Ramos (cell line): ENCODE measurements at regions not wholly inside any gene's neighbourhood (a gene's known extent, or its start where the extent isn't known, plus 50 kb on each side); places are given as distances from the start of the nearest gene placed in this dataset.

Experiments
- in situ Hi-C: fragments of 300-500 bp; cut with MboI; formaldehyde crosslinking; loops from one replicate; pipeline ENCODE4 v1.14.3; 2022; ENCODE audit warnings: low sequenced_read_pairs; ENCODE audit not compliant: unreplicated experiment

DNA sequence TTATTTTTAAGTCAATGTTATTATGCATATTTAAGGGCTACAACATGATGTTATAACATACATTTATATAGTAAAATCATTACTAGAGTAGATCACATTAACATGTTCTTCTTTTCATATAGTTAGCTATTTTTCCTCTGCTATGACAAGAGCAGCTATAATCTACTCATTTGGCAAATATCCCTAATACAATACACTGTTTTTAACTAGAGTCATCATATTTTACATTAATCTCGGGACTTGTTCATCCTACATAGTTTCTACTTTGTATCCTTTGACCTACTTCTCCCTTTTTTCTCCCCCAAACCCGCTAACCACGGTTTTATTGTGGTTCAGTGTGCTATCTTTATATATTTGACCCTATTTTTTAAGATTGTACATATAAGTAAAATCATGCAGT is 249.0 kb downstream of the EPM2A start:
- in situ Hi-C loops = no loop called here

DNA sequence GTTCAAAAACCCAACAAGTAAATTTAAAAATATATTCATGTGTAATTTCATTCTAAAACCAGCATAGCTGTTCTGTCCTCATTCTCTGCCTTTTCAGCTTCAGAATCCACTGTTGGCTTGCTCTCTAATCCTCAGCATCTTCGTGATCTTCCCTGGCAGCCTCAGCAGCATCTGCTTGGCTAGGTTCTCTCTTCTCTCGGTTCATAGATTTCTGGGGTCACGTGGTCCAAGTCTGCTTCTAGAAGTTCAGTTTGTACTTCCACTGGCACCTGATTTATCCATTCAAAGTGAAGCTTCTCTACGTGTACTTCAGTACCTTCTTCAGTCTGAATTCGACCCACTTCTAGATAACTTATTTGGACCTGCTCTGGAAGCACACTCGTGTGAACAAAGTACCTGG is 245.7 kb downstream of the EPM2A start:
- in situ Hi-C loops = no loop called here

GRCh38 chr6:145490068-145490467 is 245.3 kb downstream of the EPM2A start:
- in situ Hi-C loops = no loop called here

DNA sequence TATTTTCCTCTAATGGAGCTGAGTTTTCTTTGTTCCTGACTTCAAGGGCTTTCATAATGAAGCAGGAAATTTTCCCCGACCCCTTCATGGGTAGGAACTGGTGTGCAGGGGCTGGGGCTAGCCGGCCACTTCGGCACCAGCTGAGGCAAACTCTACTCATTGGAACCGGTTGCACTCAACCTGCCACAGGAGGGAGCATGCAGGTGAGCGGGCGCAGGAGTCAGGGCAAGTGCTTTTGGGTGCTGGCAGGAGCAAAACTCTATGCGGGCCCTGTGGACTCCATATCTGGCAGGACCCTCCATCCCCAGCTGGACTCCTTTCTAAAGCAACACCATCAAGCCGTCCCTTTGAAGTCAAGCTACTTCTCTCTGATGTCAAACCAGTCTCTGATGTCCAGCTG is 244.2 kb downstream of the EPM2A start:
- in situ Hi-C loops = no loop called here

- in situ Hi-C loops = no loop called here
These were observed 238.3 kb downstream of the EPM2A start for GRCh38 chr6:145497006-145497405.

- in situ Hi-C loops = no loop called here
These were observed 236.9 kb downstream of the EPM2A start for GRCh38 chr6:145498425-145498824.

GRCh38 chr6:145502416-145502815 is 232.9 kb downstream of the EPM2A start:
- in situ Hi-C loops = no loop called here

DNA sequence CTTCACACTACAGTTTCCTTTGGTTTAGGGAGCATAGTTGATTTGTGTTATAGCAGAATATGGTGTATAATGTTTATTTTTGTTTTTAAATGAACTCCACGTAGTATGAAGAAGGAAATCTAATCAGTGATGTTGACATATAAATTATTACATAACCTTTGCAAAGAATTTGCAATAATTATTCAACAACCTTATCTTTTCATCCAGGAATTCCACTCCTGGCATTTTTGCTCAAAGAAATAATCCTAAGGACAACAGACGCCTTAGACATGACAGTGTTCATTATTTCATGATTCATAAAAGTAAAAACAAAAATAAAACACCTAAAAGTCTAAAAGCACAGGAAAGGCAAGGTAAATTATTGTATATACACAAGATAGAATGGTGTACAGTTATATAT is 229.2 kb downstream of the EPM2A start:
- in situ Hi-C loops = no loop called here

GRCh38 chr6:145506565-145506964 is 228.8 kb downstream of the EPM2A start:
- in situ Hi-C loops = no loop called here

DNA sequence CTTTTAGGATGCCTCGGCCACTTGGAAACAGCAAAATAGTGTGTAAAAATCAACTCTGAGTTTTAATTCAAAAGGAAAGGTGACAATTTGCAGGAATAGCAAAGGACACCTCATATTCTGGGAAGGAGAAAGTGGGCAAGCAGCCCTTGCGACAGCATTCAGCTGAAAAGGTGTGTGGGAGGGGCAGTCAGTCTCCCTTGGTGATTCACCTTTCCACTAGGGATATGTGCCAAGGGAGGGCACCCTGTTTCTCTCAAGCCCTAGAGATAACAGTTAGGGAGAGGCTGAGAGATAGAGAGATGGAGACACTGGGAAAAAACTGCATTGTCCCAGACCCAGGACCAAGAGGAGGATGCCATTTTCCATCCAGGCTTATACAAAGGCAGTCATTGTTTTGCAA is 228.1 kb downstream of the EPM2A start:
- in situ Hi-C loops = no loop called here

DNA sequence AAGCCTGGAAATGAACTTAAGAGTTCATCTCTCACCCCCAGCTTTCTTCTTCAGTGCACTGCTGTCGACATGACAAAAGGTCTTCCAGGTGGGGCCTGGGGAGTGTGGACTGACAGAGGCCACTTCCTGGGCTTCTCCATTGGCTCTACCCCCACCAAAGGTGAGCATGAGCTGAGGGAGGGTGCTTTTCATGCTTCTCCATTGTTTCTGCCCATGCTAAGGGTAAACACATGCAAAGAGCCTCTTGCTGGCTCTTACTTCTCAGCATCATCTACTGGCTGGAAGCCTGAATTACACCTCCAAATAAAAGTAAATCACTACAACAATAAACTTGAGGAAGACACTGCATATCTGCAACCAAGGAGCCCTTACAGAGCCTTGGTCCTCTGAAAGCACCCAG is 227.2 kb downstream of the EPM2A start:
- in situ Hi-C loops = no loop called here

GRCh38 chr6:145517492-145517891 is 217.8 kb downstream of the EPM2A start:
- in situ Hi-C loops = no loop called here

- in situ Hi-C loops = no loop called here
These were observed 210.3 kb downstream of the EPM2A start for GRCh38 chr6:145525038-145525437.

DNA sequence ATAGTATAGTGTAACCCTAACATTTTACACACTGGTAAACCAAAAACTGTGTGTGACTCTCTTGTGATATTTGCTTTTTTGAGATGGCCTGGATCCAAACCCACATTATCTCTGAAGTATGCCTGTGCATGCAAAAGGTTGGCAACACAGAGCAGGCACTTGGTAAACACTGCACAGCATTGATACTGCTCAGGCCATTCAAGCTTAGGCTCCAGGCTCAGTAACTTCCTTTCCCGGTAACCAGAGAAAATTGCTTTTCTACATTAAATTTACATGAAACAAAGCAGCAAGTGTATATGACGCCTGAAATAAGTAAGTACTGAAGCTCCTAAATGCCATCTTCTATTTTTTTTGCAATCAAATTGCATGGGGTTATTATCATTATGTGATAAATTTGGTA is 205.7 kb downstream of the EPM2A start:
- in situ Hi-C loops = no loop called here

- in situ Hi-C loops = no loop called here
These were observed 204.9 kb downstream of the EPM2A start for GRCh38 chr6:145530454-145530853.

GRCh38 chr6:145531032-145531431 is 204.3 kb downstream of the EPM2A start:
- in situ Hi-C loops = no loop called here

DNA sequence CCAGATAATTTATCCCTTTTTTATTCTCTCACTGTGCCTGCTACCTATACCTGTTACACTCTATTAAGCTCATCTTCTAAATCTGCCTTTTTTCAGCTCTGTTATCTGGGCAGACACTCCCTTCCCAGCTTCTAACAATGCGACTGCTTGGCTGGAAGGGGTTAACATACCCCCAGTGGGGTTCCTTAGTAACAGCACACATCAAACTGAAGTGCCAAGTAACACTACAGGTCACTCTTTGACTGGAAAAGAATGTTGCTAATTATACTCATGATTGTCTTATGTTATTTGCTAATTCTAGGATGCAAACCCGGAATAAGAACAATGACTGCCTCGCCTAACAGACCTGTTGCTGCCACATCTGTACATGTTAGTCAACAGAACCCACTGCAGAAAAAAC is 203.5 kb downstream of the EPM2A start:
- in situ Hi-C loops = no loop called here

DNA sequence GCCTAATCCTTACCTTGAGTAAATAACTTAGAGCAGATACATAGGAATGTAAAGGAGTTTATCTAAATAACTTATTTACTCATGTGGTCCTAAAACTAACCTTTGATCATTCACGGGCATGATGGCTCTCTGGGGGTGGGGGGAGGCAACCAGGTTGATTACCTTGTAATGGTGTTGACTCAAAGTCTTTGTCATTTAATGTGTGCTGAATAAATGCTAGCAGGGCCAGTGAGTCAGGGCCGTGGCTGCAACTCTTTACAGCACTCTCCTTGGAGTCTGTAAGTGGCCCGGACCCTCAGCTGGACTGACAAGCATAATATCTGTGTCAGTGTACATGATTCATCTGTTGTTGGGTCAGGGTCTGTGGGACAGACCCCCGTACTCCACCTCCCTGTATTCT is 203.0 kb downstream of the EPM2A start:
- in situ Hi-C loops = no loop called here

DNA sequence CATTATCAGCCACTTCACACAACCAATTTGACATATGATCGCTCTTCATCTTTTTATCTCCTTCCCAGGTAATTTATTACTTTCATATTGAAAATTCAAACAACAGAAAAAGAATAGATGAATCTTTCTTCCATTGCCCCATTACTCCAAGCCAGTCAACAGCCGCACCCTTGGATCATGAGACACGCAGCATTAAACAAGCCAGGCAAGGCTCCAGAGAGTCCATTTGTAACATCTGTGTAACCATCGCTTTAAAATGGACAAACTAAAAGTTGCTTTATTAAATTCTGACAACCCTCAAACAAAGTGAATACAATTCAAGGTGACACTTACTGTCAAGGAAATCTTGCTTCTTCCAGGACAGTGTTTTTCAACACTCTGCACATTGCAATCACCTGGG is 200.3 kb downstream of the EPM2A start:
- in situ Hi-C loops = no loop called here

DNA sequence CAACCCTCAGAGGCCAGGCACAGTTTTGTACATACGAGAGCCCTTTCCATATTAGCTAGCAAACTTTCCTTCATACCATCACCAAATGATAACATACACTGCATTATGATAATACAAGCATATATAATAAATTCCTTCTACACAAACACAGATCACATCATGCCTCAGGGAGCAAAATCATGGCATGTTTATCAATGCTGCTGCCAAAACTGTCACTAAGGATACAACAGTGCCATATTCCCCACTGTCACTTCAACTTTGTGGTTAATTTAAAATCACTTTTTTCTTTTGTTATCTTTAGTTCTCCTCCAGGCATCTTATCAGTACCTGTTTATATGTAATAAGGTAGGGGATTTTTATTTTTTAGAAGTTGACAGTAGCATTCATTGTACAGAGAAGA is 196.3 kb downstream of the EPM2A start:
- in situ Hi-C loops = no loop called here

GRCh38 chr6:145539831-145540230 is 195.5 kb downstream of the EPM2A start:
- in situ Hi-C loops = no loop called here

GRCh38 chr6:145540741-145541140 is 194.6 kb downstream of the EPM2A start:
- in situ Hi-C loops = no loop called here

DNA sequence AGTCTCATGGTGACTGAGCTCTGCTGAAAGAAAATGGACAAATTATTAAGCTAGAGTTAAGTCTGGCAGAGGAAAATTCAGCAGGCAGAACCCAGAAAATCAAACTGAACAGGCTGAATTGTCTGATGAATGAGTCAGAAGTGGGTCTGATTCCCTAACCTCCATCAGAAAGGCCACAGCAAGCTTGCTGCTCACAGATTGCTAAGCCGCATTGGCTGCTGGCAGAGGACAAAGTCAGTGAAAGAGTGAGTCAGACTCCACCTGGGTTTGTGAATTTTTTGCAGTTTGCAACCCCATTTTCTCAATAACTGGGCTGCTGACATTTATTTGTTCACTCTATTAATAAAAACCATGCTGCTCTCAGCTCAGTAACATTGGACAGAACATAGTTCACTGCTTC is 191.3 kb downstream of the EPM2A start:
- in situ Hi-C loops = no loop called here
